GM19023 (cell line): ENCODE measurements at regions not wholly inside any gene's neighbourhood (a gene's known extent, or its start where the extent isn't known, plus 50 kb on each side); places are given as distances from the start of the nearest gene placed in this dataset.
"Not testable (repeated sequence)": the region's sequence is repeated elsewhere in the genome, so short reads cannot be mapped to it uniquely, and the experiment has no call there.

ENCODE experiments used
- ATAC-seq: cut with Tn5 transposase; IDR thresholded peaks from one replicate; pipeline ENCODE4 v1.9.1; 2021; ENCODE audit warnings: mild to moderate bottlenecking, moderate library complexity; ENCODE audit not compliant: unreplicated experiment

GRCh38 chr21:35814858-35815619 lies 245.3 kb downstream of the SETD4 start:
- ATAC-seq: no peak

- ATAC-seq: no peak
These were observed 247.6 kb downstream of the SETD4 start for GRCh38 chr21:35812679-35813078.

GRCh38 chr21:35811191-35811806 lies 249.0 kb downstream of the SETD4 start:
- no peak for ATAC-seq

GRCh38 chr21:35810431-35810970 lies 249.8 kb downstream of the SETD4 start:
- ATAC-seq: no peak

- no peak for ATAC-seq
These were observed 258.9 kb downstream of the SETD4 start for GRCh38 chr21:35801391-35801790.

- not testable (repeated sequence) for ATAC-seq
These were observed 259.4 kb downstream of the SETD4 start for GRCh38 chr21:35800796-35801385.

GRCh38 chr21:35796844-35797243 lies 263.5 kb downstream of the SETD4 start:
- no peak for ATAC-seq

GRCh38 chr21:35794527-35794926 lies 265.8 kb downstream of the SETD4 start:
- ATAC-seq: not testable (repeated sequence)

GRCh38 chr21:35792569-35793305 lies 267.6 kb downstream of the SETD4 start:
- no peak for ATAC-seq

GRCh38 chr21:35791541-35792325 lies 268.6 kb downstream of the SETD4 start:
- no peak for ATAC-seq

- ATAC-seq: no peak
These were observed 276.6 kb downstream of the SETD4 start for GRCh38 chr21:35783721-35784120.

GRCh38 chr21:35782667-35783066 lies 277.7 kb downstream of the SETD4 start:
- no peak for ATAC-seq

- ATAC-seq: no peak
These were observed 279.3 kb downstream of the SETD4 start for GRCh38 chr21:35780983-35781382.

GRCh38 chr21:35779690-35780570 lies 280.4 kb downstream of the SETD4 start:
- ATAC-seq: no peak

- no peak for ATAC-seq
These were observed 281.2 kb downstream of the SETD4 start for GRCh38 chr21:35779167-35779566.

- ATAC-seq: no peak
These were observed 283.2 kb downstream of the SETD4 start for GRCh38 chr21:35777081-35777480.

GRCh38 chr21:35775778-35776544 lies 284.4 kb downstream of the SETD4 start:
- no peak for ATAC-seq

GRCh38 chr21:35770101-35770945 lies 290.0 kb downstream of the SETD4 start:
- no peak for ATAC-seq
